Endothelial cell of umbilical vein (primary cell): ENCODE measurements at regions not wholly inside any gene's neighbourhood (a gene's known extent, or its start where the extent isn't known, plus 50 kb on each side); places are given as distances from the start of the nearest gene placed in this dataset.

ENCODE experiments used
- BruUV-seq: library from RNA; stranded (reverse); fragments of 400-500 nt; replicated peaks from 2 replicates; lab custom pipeline; 2021; lab: Mats Ljungman, UMichigan
- CTCF ChIA-PET: fragments of 300-600, 350-600 bp; sonication (Branson Sonifier 250); formaldehyde crosslinking; loops from one replicate; lab custom pipeline; 2021; ENCODE audit warnings: antibody characterized with exemption, inconsistent platforms; lab: Charles Lee
- POLR2A ChIA-PET: fragments of 300-600, 350-600 bp; sonication (Branson Sonifier 250); formaldehyde crosslinking; loops from one replicate; lab custom pipeline; 2021; ENCODE audit warnings: antibody characterized with exemption, inconsistent platforms; lab: Charles Lee
- DNase-seq: peaks from one replicate; pipeline ENCODE4 v3.0.0-alpha.2; 2011; ENCODE audit warnings: low read depth, low spot score
- FAIRE-seq: peaks from 2 replicates; lab custom pipeline; 2011; peaks lifted over from hg19 to GRCh38; lab: Jason Lieb, UNC
- H2AFZ ChIP-seq: 2 replicates; pipeline ENCODE4 v1.6.0; 2012; ENCODE audit warnings: low read depth, low read length, control low read depth, inconsistent platforms
- H3K27ac ChIP-seq: 2 replicates; pipeline ENCODE4 v1.5.1; 2011; ENCODE audit warnings: low read depth, mild to moderate bottlenecking, control low read depth, low read length, moderate library complexity; ENCODE audit not compliant: insufficient read depth
- H3K27me3 ChIP-seq, 2 experiments: 2 replicates each; pipeline versions ENCODE4 v1.6.0 to v1.6.1; 2011; ENCODE audit warnings: low read length in 2 of 2, mixed read lengths in 1 of 2; ENCODE audit not compliant: control insufficient read depth in 2 of 2, insufficient read depth in 2 of 2
- H3K36me3 ChIP-seq, 2 experiments: 2 replicates in 1 of 2; 3 replicates in 1 of 2; pipeline ENCODE4 v1.5.1; 2011; ENCODE audit warnings: low read length in 2 of 2, mild to moderate bottlenecking in 1 of 2, moderate library complexity in 1 of 2; ENCODE audit not compliant: control insufficient read depth in 2 of 2, insufficient read depth in 2 of 2; ENCODE audit errors: extremely low read depth in 1 of 2
- H3K4me1 ChIP-seq: 3 replicates; pipeline ENCODE4 v1.5.1; 2011; ENCODE audit warnings: mild to moderate bottlenecking, low read length; ENCODE audit not compliant: control insufficient read depth, insufficient read depth; ENCODE audit errors: extremely low read depth
- H3K4me2 ChIP-seq: 2 replicates; pipeline ENCODE4 v1.6.1; 2011; ENCODE audit warnings: low read length, control low read depth, mixed read lengths; ENCODE audit not compliant: insufficient read depth
- H3K4me3 ChIP-seq, 3 experiments: fragments of 200-600 bp in 1 of 3; sonication (generic), shearing (Covaris generic) in 1 of 3; replicated peaks in 1 of 3; 2 replicates each; pipeline ENCODE4 v1.5.1; 2011 to 2016; ENCODE audit warnings: control low read depth in 3 of 3, low read length in 3 of 3, mild to moderate bottlenecking in 2 of 3, inconsistent platforms in 1 of 3, low read depth in 1 of 3, moderate library complexity in 1 of 3; ENCODE audit not compliant: insufficient read depth in 1 of 3
- H3K79me2 ChIP-seq: 2 replicates; pipeline ENCODE4 v1.6.0; 2012; ENCODE audit warnings: low read length, inconsistent platforms; ENCODE audit not compliant: control insufficient read depth, insufficient read depth
- H3K9ac ChIP-seq: replicated peaks from 2 replicates; pipeline ENCODE3; 2011; ENCODE audit warnings: low read length, control low read depth; ENCODE audit not compliant: insufficient read depth; ENCODE audit errors: extremely low read depth
- H3K9me1 ChIP-seq: replicated peaks from 3 replicates; pipeline ENCODE4 v1.6.0; 2011; ENCODE audit warnings: mild to moderate bottlenecking, low read length; ENCODE audit not compliant: control insufficient read depth, insufficient read depth; ENCODE audit errors: extremely low read depth
- H3K9me3 ChIP-seq: replicated peaks from 2 replicates; pipeline ENCODE4 v1.5.1; 2012; ENCODE audit warnings: low read length, inconsistent platforms; ENCODE audit not compliant: control insufficient read depth, insufficient read depth
- H4K20me1 ChIP-seq: replicated peaks from 2 replicates; pipeline ENCODE3; 2011; ENCODE audit warnings: mild to moderate bottlenecking, low read length; ENCODE audit not compliant: control insufficient read depth, insufficient read depth; ENCODE audit errors: extremely low read depth
- EZH2 ChIP-seq: IDR thresholded peaks from 2 replicates; pipeline ENCODE4 v1.6.1; 2012; ENCODE audit warnings: borderline replicate concordance, low read depth, mild to moderate bottlenecking, moderate library complexity, low read length, inconsistent platforms; ENCODE audit not compliant: severe bottlenecking
- FOS ChIP-seq: IDR thresholded peaks from 2 replicates; pipeline ENCODE4 v1.6.1; 2011; ENCODE audit warnings: mild to moderate bottlenecking, low read length, moderate library complexity, borderline replicate concordance; ENCODE audit not compliant: insufficient read depth
- GATA2 ChIP-seq: IDR thresholded peaks from 2 replicates; pipeline ENCODE4 v1.7.0; 2011; ENCODE audit warnings: low read depth, mild to moderate bottlenecking, moderate library complexity, mixed read lengths, low read length; ENCODE audit not compliant: insufficient read length, insufficient read depth
- JUN ChIP-seq: IDR thresholded peaks from 2 replicates; pipeline ENCODE4 v1.6.1; 2011; ENCODE audit warnings: borderline replicate concordance, low read depth; ENCODE audit not compliant: insufficient read length, insufficient read depth
- MAX ChIP-seq: IDR thresholded peaks from 2 replicates; pipeline ENCODE4 v1.6.1; 2011; ENCODE audit not compliant: insufficient read depth, insufficient read length
- MYC ChIP-seq: IDR thresholded peaks from one replicate; pipeline ENCODE4 v1.6.1; 2011; ENCODE audit warnings: mild to moderate bottlenecking, low read depth, low read length
- POLR2A ChIP-seq: IDR thresholded peaks from 2 replicates; pipeline ENCODE4 v1.6.1; 2012; ENCODE audit warnings: low read depth, mild to moderate bottlenecking, control low read depth, low read length
- POLR2AphosphoS5 ChIP-seq: IDR thresholded peaks from 2 replicates; pipeline ENCODE4 v1.6.1; 2012; ENCODE audit warnings: low read depth, mild to moderate bottlenecking, control low read depth, low read length, moderate library complexity; ENCODE audit not compliant: insufficient read depth
- dilution Hi-C: fragments of 300-500 bp; cut with MboI; formaldehyde crosslinking; loops from one replicate; pipeline ENCODE4 v1.15.0; 2019; ENCODE audit warnings: low sequenced_read_pairs; ENCODE audit not compliant: extremely low pct_ligation_motif_present
- intact Hi-C: fragments of 100-400 bp; cut with micrococcal nuclease; formaldehyde crosslinking; loops from one replicate; pipeline ENCODE4 v1.10.0; 2022

GRCh38 chr2:118722976-118723375 lies 124.5 kb downstream of the EN1 start:
- no peaks in the 10 kb centered on the region for H3K79me2 ChIP-seq
- no peaks in the 10 kb centered on the region for H3K9me3 ChIP-seq
- no TSS peak for BruUV-seq
- no peaks in the 10 kb centered on the region for H3K9me1 ChIP-seq
- no peak overlapping the region for H2AFZ ChIP-seq
- intact Hi-C loops (no loop called here), dilution Hi-C loops (no loop called here)
- no peak overlapping the region for H3K27ac ChIP-seq
- DNase-seq (no peak), FAIRE-seq (no peak)
- no peak overlapping the region for H3K4me3 ChIP-seq
- ChIA-PET POLR2A (no interaction called here), CTCF (interaction anchor here (1.0 kb wide), 1 partner anchor 73 kb away, joined by 3 read pairs; no protein-coding TSS in a partner anchor)
- no peaks in the 10 kb centered on the region for H4K20me1 ChIP-seq
- no peak for TF ChIP-seq FOS
- no peak for TF ChIP-seq MYC
- no peak for TF ChIP-seq GATA2
- no peak for TF ChIP-seq POLR2A
- no peak for TF ChIP-seq EZH2
- TF ChIP-seq POLR2AphosphoS5 = no peak
- TF ChIP-seq JUN = no peak
- H3K9ac ChIP-seq = no peak overlapping the region
- no peaks in the 10 kb centered on the region for H3K4me1 ChIP-seq
- no peak overlapping the region for H3K4me2 ChIP-seq
- H3K36me3 ChIP-seq = no peaks in the 10 kb centered on the region
- H3K27me3 ChIP-seq = no peaks in the 10 kb centered on the region

GRCh38 chr2:118721817-118722551 lies 125.5 kb downstream of the EN1 start:
- Histone ChIP-seq H3K4me2 (no peak overlapping the region), H3K79me2 (no peaks in the 10 kb centered on the region), H3K27me3 (no peaks in the 10 kb centered on the region), H3K9ac (no peak overlapping the region), H3K27ac (no peak overlapping the region), H3K4me1 (no peaks in the 10 kb centered on the region), H4K20me1 (no peaks in the 10 kb centered on the region), H3K36me3 (no peaks in the 10 kb centered on the region), H2AFZ (no peak overlapping the region), H3K4me3 (no peak overlapping the region), H3K9me1 (no peaks in the 10 kb centered on the region), H3K9me3 (no peaks in the 10 kb centered on the region)
- no TSS peak for BruUV-seq
- FAIRE-seq (no peak), DNase-seq (no peak)
- dilution Hi-C loops (no loop called here), intact Hi-C loops (no loop called here)
- CTCF ChIA-PET = no interaction called here
- POLR2A ChIA-PET = no interaction called here
- TF ChIP-seq POLR2AphosphoS5 = no peak
- TF ChIP-seq EZH2 = no peak
- no peak for TF ChIP-seq JUN
- no peak for TF ChIP-seq MAX
